GM21786 (cell line): ENCODE measurements at regions not wholly inside any gene's neighbourhood (a gene's known extent, or its start where the extent isn't known, plus 50 kb on each side); places are given as distances from the start of the nearest gene placed in this dataset.

Source experiments
- ATAC-seq: cut with Tn5 transposase; IDR thresholded peaks from one replicate; pipeline ENCODE4 v1.9.1; 2021; ENCODE audit not compliant: unreplicated experiment

DNA sequence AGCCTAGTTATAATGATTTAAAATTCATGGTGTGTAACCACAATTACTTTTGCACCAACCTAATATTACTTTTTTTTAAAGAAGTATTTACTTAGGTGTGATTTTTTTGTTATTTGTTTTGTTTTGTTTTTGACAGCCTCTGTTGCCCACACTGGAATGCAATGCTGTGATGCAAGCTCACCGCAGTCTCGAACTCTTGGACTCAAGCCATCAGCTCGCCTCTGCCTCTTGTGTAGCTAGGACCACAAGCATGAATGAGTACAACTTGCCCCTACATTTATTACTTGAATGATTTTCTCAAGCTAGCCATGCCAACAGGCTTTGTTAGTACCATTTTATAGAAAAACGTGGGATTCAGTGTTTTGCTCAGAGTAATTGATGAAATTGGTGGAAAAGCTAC lies 488.8 kb upstream of the CPEB2 start:
- no peak for ATAC-seq

DNA sequence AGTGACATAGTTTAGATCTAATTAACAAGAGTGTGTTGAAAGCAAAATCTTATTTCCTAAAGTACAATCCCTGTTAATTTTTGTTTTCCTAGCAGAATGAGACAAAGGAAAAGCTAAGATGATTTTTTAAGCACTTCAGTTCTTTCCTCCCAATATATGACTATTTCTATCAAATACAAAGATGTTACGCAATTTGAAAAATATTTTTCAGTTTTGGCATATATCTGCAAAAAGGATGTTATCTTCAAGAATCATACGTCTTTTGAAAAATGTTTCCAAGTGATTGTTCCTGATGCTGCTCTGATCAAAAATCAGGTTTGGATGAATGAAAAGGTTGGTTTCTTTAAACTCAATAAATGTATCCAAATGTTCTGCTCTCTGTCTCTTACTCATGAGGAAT lies 486.7 kb upstream of the CPEB2 start:
- no peak for ATAC-seq

DNA sequence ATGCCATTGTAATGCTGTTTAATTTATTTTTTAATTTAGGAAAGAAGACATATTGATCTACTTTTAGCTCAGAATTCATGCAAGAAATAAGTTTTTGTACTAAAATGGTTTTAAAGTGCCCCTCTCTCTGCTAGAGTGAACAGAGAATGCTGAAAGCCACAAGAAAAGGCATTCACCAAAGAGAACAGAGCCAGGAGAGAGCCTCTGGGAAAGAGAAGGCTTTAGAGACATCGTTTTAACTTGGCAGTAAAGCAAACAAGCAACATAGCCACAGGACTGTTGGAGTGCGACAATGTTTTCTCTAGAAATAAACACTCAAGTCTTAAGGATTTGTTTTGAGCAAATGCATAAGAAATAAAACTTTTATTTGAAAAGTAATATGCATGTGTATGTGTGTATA lies 484.1 kb upstream of the CPEB2 start:
- no peak for ATAC-seq

DNA sequence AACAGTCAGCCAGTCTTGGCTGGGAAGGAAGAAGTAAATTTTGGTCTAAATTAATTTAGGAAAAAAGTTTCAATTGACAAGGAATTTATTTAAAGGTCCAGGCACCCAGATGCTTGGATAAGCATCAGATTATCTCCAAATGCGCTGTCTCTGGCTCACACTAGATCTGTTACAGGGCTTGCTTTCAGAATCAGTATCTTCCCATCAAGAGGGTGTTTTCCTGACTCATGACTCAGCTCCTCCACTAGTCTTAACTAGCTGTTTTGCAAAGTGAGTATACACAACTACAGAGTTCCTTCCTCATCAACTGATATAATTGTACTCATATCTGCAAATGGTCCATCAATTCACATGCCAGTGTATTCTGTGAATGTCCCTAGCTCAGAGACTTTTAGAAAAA lies 482.1 kb upstream of the CPEB2 start:
- ATAC-seq, result no peak

DNA sequence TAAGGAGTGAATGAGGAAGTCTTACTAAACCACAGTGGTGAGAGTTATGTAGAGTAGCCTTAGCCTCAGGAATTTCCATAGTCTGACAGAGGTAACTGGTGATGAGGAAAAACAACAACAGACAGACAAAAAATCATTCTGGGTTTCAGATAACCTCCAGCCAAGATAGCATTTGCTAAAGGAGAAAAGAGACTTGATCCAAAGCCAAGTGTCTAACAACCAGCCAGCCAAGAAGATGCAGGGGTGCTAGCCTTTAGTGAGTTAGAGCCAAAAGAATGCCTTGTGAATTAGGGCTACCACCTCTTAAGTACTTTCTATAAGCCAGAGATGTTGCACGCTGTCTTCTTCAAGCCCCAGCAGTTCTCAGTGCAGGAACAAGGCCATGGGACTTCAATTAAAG lies 478.0 kb upstream of the CPEB2 start:
- no peak for ATAC-seq

DNA sequence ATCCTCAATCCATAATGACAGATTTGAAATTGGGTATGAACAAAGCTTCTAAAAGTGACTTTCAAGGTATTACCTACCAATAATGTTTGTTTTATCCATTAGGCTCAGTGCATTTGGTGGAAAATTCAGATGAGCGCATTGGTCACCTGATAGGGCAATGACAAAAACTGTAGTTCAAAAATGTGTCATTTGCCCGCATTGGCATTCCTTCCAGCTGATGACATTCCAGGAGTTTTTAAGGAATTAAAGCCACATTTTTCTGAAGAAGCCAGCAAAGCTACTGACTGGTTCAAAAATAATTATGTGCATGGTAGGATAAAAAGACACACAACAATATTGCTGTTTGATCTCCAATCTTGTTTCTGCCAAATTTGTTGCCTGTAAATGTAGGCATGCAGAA lies 473.4 kb upstream of the CPEB2 start:
- ATAC-seq, result no peak

DNA sequence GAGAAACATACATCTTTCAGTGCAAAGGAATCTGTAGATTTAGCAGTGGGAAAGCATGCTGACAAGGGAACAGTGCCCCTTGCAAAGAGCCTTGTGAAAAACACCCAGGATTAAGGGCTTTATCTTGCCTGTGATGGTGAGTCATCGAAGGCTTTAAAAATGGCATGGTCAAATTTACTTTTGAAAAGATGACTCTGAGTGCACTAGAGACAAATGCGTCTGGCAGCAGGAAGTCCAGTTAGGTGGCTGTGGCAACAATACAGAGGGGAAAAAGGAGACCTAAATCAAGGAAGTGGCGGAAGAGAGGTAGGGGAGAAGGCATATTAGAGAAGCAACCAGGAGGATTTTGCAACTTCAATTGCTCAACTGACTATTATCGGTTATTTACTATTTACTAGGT lies 472.6 kb upstream of the CPEB2 start:
- ATAC-seq, result no peak

DNA sequence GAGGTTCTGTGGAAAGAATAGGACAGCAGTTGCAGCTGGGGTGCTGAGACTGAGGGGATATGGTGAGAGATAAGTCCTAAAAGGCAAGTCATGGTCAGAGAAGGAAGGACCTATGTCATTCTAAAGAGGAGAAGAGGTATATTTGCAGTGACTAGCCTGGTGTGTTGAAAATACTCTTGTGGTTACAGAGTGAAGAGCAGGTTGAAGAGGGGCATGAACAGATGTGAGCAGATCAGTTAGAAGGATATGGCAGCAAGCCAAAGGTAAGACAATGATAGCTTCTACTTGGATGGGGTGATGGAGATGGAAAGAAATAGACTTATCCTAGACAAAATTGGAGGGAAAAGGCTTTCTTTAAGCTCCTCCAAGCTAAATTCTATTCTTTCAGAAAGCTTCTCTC lies 469.8 kb upstream of the CPEB2 start:
- no peak for ATAC-seq

DNA sequence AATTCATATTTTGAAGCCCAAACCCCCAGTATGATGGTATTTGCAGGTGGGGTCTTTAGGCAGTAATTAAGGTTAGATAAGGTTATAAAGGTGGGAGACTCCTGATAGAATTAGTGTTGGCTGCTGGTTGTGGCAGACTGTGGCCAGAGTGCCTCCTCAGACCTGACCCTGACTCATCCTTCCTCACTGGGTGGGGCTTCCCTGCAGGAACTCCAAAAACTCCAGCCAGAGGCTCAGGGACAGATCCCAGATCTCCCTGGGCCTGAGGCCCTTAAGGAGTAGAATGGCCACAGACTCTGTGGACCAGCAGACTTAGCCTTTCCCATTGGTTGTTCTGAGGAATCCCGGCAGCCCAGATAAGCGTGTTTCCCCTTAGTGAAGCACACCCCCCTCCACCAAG lies 463.0 kb upstream of the CPEB2 start:
- no peak for ATAC-seq

DNA sequence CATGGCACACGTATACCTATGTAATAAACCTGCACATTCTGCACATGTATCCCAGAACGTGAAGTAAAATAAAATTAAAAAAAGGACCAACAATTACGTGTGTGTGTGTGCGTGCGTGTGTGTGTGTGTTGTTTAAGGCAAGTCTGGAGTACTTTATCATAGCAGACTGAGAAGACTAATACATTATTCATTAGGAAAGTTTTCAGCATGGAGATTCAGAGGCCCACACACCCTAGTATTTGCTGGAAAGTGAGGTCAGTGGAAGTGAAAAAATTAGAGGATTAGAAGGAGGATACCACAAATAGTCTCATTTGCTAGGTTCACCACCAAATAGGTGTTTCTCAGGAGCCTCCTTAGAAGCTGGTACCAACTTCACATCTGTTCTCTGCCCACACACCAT lies 457.1 kb upstream of the CPEB2 start:
- no peak for ATAC-seq

DNA sequence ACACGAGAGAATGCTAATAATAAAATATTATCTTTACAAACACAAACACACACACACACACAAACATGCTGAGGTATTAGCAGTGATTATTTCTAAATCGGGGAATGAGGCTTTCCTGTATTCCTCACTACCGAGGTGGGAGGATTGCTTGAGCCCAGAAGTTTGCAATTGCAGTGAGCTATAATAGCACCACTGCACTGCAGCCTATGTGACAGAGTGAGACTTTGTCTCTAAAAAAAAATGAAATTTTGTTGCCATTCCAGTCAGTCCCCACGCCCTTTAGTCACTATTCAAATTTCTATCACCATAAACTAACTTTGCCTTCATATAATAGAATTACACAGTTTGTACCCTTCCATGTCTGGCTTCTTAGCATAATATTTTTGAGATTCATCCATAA lies 456.5 kb upstream of the CPEB2 start:
- ATAC-seq, result no peak

DNA sequence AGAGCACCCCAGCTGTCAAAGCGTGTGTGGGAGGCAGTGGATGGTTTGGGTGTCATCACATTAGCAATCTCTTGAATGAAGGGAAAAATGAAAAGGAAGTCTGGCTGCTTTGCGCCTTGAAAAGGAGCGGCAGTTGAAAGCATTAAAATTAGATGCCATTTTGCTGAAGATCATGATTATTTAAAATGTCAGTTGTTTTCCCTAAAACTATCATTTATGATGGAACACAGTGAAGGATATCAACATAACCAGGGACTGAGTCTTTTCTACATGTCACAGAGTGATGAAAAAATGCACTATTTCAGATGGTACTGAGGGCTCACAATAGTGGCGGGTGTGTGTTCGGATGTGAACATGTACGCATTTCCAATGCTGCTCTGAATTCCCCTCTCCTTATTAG lies 450.2 kb upstream of the CPEB2 start:
- ATAC-seq, result no peak

DNA sequence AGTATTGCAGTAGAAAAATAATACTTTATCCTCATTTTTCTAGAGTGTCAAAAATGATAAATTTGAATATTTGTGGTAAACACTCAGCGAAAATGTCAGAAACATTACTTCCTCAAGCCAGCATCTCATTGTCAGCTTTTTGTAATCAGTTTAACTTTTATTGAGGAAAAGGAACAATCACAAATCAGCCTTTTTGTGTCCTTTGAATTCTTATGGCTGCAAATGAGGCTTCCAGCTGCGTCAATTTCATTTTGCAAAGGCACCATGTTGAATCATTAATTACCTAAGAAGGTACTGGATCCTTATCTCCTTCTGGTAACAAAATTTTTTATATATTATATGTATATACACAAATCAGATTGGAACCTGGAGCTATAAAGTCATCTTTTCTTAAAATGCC lies 442.6 kb upstream of the CPEB2 start:
- ATAC-seq, result no peak

DNA sequence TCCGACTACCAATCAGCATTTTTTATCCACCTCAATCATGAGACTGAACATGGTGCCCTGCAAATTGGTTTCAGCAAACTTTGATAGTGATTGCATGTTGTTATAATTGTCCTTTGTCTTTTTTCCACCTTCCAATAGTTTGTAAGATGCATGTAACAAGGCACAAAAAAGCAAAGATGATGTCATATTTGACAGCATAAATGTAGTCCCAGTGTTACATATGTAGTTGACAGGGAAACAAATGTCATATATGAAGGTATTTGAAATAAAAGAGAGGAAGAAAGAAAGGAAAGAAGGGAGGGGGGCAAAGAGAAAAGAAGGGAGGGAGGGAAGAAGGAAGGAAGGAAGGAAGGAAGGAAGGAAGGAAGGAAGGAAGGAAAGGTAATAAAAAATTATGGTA lies 441.7 kb upstream of the CPEB2 start:
- no peak for ATAC-seq

DNA sequence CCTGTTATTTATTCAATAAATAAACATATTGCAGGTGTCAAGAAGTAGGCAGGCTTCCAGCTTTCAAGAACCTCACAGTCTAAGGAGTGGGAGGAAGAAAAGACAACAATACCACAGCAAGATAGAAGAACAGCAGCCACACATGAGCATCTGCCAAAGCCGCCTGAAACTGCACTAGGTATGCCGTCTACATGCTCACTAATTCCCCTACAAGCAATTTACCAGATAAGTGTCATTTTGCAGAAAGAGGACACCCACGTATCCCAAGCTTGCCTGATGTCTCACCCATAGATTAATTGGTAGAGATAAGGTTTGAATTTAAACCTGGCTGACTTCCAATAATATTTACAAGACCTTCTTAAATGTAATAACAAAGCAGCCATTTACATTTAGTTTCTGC lies 439.4 kb upstream of the CPEB2 start:
- no peak for ATAC-seq

DNA sequence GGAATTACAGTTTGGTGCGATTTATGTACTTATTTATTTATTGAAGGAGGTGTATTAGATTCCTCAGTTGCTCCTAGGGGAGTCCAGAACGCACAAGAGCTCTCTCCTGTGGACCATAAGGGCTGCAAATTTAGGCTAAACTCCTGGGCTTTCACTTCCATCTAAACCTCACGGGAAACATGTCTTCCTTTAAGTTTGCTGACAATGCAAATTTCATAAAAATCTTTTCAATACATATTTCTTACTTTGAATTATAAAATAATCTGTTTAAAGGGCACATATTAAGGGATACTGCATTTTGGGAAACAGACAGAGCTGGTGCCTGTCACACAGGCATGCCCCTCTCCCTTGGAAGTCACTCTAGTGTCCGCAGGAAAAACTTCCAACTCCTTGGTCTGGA lies 438.0 kb upstream of the CPEB2 start:
- ATAC-seq, result no peak

DNA sequence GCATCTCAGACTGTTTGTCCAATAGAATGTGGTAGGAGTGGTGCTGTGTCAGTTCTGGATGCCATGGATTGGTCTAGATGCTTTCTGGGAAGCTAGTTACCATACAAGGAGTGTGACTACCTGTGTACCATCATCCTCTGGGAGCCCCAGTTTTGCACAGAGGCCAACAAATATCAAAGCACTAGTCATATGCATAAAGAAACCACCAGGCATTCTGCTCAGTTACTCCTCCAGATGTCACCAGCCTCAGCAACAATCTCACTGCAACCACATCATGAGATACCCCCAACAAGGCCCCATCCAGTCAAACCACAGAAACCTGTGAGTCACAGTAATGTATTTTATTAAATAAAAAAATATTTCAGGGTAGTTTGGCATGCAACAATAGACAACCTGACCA lies 435.8 kb upstream of the CPEB2 start:
- no peak for ATAC-seq

DNA sequence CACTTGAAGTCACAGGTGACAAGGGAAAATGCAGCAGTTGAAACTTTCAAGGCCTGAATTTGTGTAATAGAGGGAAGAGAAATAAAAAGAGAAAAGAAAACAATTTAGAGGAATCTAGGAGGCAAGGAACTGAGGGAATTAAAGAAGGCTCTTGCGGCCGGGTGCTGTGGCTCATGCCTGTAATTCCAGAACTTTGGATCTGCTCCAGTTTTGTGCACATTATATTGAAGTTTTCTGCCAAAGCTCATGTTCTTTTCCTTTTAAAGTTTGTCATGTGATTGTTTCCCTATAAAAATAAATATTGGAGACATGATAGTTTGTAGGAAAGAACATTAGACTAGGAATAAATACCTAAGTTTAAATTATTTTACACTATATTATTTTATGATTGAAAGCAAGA lies 433.9 kb upstream of the CPEB2 start:
- no peak for ATAC-seq

DNA sequence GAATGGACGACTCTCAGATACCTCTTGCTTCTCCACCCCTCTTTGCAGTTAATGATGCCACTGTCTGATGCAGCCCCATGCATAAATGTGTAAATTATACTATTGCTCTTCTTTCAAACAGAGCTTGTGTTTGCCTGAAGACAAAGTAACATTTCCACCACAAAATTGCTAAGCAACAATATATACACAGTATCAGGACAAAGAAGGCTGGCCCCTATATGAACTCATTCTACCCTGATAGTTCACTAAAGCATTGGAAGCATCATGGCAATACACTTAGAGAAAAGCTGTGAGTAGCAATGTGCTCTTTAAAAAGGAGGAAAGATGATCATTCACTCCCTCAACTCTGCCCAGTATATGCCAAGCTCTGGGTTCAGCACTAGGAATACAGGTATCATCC lies 427.0 kb upstream of the CPEB2 start:
- ATAC-seq, result no peak

DNA sequence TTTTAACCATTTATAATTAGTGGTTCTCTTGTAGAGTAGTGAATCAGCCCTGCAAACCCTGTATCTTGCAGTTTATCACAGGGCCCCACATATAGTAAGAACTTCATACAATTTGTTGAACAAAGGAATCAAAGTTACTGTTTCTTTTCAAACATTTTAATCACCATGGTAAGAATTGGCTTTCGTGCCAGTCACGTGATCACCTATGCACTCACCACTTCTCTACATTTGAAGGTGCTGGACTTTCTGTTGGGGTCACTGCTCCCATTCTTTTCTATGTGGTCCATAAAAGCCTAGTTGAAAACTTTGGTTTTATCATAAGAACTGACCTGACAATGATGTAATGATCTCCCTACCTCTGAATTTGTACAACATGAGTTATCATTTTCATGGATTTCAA lies 426.4 kb upstream of the CPEB2 start:
- no peak for ATAC-seq

DNA sequence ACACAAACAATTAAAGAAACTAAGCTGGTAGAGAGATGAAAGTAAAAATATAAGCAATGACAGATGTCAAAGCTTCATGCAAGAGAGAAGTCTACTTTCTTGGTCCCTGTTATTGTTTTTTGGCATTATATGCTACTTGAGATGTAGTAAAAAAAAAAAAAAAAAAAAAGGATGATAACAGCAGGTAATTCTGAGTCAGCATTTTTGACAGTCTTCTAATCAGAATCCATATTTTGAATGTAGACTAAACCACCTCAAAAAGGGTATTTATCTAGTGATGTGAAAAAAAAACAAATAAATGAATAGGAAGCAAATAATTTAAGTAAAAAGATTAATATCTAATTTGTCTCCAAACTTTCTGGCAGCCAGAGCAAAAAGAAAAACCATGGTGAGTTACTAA lies 422.2 kb upstream of the CPEB2 start:
- ATAC-seq, result no peak

DNA sequence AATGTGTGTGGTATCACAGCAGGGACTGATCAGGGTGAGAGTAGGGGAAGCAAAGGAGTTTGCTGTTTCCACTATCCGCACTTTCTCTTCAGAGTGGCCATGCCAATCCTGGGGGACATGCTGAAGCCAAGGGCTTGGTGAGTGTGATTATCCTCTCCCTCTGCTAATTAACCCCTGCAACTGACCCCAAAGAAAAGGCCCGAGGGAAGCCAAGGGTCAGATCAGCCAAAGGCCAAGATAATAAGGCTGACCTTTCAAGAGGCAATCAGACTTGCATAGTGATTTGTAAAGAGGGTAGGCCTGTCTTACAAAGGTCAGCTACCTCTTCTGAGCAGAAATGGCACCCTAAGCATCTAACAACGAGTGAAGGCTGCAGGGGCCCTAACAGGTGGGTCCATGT lies 420.5 kb upstream of the CPEB2 start:
- no peak for ATAC-seq

DNA sequence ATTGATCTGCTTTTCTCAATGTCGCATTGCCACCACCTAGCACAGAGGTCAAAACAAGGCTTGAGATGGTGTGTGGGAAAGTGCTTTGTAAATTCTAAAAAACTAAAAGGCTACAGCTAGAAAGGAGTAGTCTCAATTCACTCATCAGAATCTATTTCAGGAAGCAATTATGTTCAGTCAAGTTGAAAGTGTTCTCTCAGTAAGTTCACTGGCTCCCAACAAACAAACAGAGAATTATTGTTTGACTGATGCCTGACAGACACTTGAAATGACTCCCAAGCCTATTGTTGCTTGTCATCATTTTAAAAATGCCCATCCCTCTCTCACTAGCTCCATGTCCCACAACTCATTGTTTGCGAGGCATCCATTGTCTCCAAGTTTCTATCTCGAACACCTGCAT lies 419.6 kb upstream of the CPEB2 start:
- no peak for ATAC-seq

DNA sequence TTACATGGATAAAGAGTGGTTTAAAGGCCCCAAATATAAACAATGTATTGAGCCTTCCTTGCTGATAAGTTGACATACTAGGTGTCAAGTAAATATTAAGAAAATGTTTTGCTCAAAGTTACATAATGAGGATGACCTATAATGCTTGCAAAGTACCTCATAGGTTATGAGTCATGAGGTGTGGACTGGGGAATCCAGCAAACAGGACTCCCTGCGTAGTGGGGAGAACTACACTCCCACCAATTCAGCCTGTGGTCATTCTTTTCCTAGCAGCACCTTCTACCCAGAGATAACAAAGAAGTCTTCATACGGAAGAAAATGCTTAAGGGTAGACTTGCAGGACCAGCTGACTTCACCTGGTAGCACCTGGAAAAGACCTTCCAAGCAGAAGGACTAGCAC lies 418.9 kb upstream of the CPEB2 start:
- no peak for ATAC-seq
